SK-N-SH (cell line): ENCODE measurements at regions not wholly inside any gene's neighbourhood (a gene's known extent, or its start where the extent isn't known, plus 50 kb on each side); places are given as distances from the start of the nearest gene placed in this dataset.

Experiments used
- CTCF ChIP-seq: fragments of 200-600 bp; sonication (generic); IDR thresholded peaks from 2 replicates; pipeline ENCODE4 v1.6.1; 2017; ENCODE audit warnings: antibody characterized with exemption, mild to moderate bottlenecking, moderate library complexity
- ELF1 ChIP-seq: IDR thresholded peaks from 2 replicates; pipeline ENCODE4 v1.4.0; 2012
- EP300 ChIP-seq, 2 experiments: IDR thresholded peaks; 2 replicates each; pipeline versions ENCODE4 v1.4.0 to v1.6.1; 2012; ENCODE audit warnings: borderline replicate concordance in 1 of 2, low read depth in 1 of 2, low read length in 1 of 2
- MAX ChIP-seq: IDR thresholded peaks from 2 replicates; pipeline ENCODE4 v1.4.0; 2012; ENCODE audit warnings: low read depth
- NRF1 ChIP-seq: IDR thresholded peaks from 2 replicates; pipeline ENCODE4 v1.6.1; 2012; ENCODE audit warnings: low read depth, mild to moderate bottlenecking, low read length
- POLR2AphosphoS5 ChIP-seq: IDR thresholded peaks from 2 replicates; pipeline ENCODE4 v1.6.1; 2012; ENCODE audit warnings: low read depth, low read length
- REST ChIP-seq: IDR thresholded peaks from 2 replicates; pipeline ENCODE4 v1.6.1; 2012; ENCODE audit warnings: mild to moderate bottlenecking, low read depth, low read length, moderate library complexity
- RFX5 ChIP-seq: IDR thresholded peaks from 2 replicates; pipeline ENCODE4 v1.6.1; 2012; ENCODE audit warnings: mild to moderate bottlenecking, improper control_type of control experiment, low read length
- USF2 ChIP-seq: fragments of 150-350 bp; IDR thresholded peaks from 2 replicates; pipeline ENCODE4 v1.6.1; 2017; ENCODE audit warnings: antibody characterized with exemption, low read length, low read depth, borderline replicate concordance

- TF ChIP-seq EP300 (IDR thresholded peaks at IDR 0.05; ENCODE audit: borderline replicate concordance in 1 of 2, low read depth in 1 of 2, low read length in 1 of 2) (no peak), NRF1 (no peak), REST (no peak), USF2 (no peak), CTCF (no peak), POLR2AphosphoS5 (no peak), MAX (no peak), RFX5 (no peak), ELF1 (no peak)
These were observed 288.9 kb upstream of the KLF6 start for GRCh38 chr10:4073912-4074311.
